ENCODE measurements at regions not wholly inside any gene's neighbourhood (a gene's known extent, or its start where the extent isn't known, plus 50 kb on each side); places are given as distances from the start of the nearest gene placed in this dataset.

DNA sequence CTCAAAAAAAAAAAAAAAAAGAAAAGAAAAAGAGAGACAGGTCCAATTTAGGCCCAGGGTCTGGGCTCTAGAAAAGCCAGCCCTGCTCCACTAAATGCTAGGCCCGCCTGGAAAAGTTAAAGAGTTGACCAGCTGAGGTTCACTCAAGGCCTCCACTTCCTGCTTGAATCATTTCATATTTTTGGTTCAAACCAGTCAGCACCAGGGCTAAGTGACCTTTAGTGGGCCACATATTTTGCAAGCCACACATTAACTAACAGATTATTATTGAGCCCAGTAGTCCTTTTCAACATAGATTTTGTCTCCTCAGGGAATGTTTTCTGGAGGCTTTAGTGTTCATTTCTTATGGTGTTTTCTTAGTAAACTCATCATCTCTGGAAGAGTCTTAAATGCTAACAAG lies 156.6 kb downstream of the TLR4 start:
- DNase-seq (ENCODE audit: low read depth in 3 of 3): no peak

DNA sequence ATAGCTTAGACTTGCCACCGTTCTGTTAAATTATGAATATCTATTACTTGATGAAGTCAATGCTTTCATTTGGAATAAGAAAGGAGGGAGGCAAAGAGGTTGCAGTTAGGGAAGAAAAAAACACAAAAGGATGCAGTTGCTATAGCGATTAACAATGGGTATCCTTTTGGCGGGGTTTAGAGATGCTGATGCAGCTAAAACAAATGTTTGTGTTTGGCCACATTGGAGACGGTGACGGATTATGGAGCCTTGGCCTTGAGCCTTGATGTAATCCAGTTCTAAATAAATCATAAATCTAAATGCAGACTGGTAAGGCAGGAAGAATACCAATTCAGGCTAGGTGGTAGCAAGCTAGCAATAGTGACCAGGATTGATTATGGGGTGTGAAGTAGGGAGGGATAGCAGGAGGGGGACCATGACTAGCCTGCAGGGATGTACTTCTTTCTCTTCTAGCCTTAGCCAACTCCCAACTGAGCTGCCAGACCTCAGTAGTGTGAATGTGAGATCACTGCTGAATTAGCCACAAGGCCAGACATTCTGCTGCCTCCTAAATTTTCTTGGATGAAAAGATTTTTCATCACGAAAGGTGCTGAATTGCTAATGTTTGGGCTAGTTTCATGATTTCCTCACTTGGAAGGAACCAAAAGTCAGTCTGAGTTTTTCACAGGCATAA lies 160.3 kb downstream of the TLR4 start:
- DNase-seq (ENCODE audit: low read depth in 3 of 3): no peak

- no peak for DNase-seq (ENCODE audit: low read depth in 3 of 3)
Measured at GRCh38 chr9:117868594-117868993, 164.4 kb downstream of the TLR4 start.

GRCh38 chr9:117869287-117869686 lies 165.1 kb downstream of the TLR4 start:
- DNase-seq (ENCODE audit: low read depth in 3 of 3): no peak

DNA sequence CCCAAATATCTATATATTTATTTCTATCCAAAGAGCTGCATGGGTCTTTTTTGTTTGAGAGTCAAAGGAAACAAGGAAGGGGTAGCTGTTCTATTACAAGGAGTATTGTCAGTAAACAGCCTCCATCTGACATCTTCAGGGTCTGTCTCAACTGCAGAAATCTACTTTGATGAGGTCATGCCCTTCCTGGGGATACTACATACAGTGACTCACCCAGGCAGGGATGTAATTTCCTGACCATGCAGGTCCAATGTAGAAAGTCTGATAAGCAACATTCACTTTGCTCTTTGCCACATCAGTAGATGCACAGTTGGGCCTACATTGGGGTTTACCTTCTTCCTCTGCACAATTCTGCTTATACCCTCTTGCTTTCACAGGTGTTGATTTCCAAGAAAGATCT lies 165.5 kb downstream of the TLR4 start:
- DNase-seq (ENCODE audit: low read depth in 3 of 3): no peak

GRCh38 chr9:117873664-117874063 lies 169.5 kb downstream of the TLR4 start:
- no peak for DNase-seq (ENCODE audit: low read depth in 3 of 3)

- DNase-seq (ENCODE audit: low read depth in 3 of 3): no peak
Measured at GRCh38 chr9:117875886-117876285, 171.7 kb downstream of the TLR4 start.

- DNase-seq (ENCODE audit: low read depth in 3 of 3): no peak
Measured at GRCh38 chr9:117882171-117882570, 178.0 kb downstream of the TLR4 start.

- DNase-seq (ENCODE audit: low read depth in 3 of 3): no peak
Measured at GRCh38 chr9:117886616-117887015, 182.4 kb downstream of the TLR4 start.

GRCh38 chr9:117887383-117887782 lies 183.2 kb downstream of the TLR4 start:
- no peak for DNase-seq (ENCODE audit: low read depth in 3 of 3)

- no peak for DNase-seq (ENCODE audit: low read depth in 3 of 3)
Measured at GRCh38 chr9:117887941-117888340, 183.7 kb downstream of the TLR4 start.

DNA sequence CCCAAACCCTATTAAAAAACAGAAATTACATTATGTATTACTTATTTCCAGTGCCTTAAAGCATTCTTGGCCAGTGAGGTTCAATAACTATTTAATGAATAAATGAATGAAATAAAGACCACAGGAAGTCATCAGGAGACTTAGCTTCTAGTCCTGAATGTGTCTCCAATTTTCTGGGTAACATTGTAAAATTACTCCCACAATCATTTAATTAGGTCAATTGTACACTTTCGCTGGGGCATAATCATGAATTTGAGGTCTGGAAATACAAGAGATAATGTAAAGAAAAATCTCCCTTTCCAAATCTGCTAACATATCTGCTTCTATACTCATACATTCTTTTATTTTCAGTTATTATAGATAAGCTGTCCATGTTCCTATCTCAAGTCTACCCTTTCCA lies 199.2 kb downstream of the TLR4 start:
- no peak for DNase-seq (ENCODE audit: low read depth in 3 of 3)

DNA sequence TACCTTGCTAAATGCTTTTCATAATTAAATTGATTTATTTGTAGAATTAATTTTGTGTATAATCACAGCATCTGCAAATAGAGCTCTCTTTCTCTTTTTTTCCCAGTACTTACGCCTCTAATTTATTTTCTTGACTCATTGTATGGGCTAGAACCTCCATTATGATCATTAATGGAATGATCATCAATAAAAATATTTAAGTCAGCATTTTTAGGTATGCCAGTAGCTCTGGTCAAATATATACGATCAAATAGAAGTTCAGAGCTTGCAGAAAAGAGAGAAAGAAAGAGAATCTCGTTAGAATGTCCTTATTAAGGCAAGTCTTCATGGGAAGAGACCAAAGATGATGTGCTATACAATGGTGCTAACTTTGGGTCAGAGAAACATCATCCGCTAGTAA lies 202.6 kb downstream of the TLR4 start:
- DNase-seq (ENCODE audit: low read depth in 3 of 3): no peak

GRCh38 chr9:117907420-117907819 lies 203.2 kb downstream of the TLR4 start:
- DNase-seq (ENCODE audit: low read depth in 3 of 3): no peak

- no peak for DNase-seq (ENCODE audit: low read depth in 3 of 3)
Measured at GRCh38 chr9:117916291-117916690, 212.1 kb downstream of the TLR4 start.

DNA sequence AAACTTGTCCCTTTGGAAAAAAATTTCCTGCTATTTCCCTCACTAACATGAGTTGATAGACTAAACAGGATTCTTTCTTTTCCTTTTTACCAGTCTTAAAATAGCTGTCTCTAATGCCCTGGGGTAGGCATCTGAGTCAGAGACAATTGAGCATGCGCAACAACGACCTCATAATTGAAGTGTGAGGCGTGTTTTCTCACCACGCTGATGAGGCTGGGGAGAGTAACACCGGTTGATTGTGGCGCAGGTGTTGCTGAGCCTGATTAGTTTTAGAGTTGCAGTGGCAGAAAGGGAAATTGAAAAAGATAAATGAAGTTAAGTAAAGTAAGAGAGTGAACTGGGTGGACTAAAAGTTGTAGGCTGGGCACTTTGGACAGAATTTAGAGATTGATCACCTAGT lies 213.7 kb downstream of the TLR4 start:
- DNase-seq (ENCODE audit: low read depth in 3 of 3): no peak

DNA sequence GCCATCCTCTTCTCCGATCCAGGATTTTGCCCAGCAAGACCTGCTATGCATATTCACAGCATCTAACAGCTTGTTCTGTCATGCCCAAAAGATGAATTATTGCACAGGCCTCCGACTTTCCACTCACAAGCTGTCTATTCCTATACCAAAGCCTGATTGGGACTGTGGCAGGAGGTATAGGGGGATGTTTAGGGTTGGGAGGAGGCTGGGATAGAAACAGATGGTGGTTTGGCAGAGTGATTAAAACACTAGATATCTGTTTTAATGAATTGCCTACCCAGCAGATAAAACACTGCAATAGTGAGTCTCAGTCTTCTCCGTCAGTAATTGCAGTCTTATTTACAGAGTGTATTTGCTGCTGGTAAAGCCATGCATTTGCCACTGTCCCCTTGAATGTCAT lies 215.3 kb downstream of the TLR4 start:
- no peak for DNase-seq (ENCODE audit: low read depth in 3 of 3)

DNA sequence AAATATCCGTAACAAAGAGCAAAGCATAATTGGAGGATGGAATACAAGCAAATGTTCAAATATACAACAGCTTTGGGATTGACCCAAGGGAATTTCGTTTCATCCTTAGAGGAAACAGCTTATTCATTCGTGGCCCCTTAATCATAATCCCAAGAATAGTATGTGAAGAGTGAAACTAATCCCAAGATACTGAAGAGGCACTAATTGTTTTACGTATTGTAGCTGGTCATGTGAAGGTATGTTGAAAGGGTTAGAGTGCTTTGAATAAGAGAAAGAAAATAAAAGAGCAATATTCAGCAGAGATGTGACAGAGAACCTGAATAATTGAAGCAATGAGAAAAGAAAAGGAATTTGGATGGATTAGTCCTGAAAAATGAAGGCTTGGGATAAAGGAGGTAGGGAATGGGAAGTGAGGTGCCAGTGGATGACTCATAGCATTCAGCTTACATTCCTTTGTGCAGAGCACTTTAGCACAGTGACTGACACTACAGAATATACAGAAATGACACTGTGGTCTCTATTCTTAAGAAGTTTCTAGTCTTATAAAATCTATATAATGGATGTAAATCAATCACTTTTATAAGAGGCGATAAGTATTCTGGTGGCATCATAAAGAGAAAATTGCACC lies 221.9 kb downstream of the TLR4 start:
- no peak for DNase-seq (ENCODE audit: low read depth in 3 of 3)

GRCh38 chr9:117927354-117927753 lies 223.2 kb downstream of the TLR4 start:
- no peak for DNase-seq (ENCODE audit: low read depth in 3 of 3)

DNA sequence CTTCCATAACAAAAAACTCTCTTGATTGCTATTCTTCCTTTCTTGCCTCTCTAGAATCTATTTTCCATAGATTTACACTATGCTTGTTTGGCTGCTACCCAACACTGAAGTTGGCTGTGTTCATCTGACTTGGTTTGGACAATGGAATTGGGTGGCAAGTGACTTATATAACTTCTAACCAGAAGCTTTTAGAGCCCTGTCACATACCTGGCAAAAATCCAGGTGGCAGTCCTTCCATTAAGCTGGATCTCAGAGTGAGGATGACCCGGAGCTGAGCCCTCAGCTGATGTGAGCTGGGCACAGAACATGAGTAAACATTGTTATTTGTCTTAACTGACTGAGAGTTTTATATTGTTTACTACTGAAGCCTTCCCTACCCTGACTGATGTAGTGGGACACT lies 225.7 kb downstream of the TLR4 start:
- no peak for DNase-seq (ENCODE audit: low read depth in 3 of 3)

- no peak for DNase-seq (ENCODE audit: low read depth in 3 of 3)
Measured at GRCh38 chr9:117932585-117932984, 228.4 kb downstream of the TLR4 start.

DNA sequence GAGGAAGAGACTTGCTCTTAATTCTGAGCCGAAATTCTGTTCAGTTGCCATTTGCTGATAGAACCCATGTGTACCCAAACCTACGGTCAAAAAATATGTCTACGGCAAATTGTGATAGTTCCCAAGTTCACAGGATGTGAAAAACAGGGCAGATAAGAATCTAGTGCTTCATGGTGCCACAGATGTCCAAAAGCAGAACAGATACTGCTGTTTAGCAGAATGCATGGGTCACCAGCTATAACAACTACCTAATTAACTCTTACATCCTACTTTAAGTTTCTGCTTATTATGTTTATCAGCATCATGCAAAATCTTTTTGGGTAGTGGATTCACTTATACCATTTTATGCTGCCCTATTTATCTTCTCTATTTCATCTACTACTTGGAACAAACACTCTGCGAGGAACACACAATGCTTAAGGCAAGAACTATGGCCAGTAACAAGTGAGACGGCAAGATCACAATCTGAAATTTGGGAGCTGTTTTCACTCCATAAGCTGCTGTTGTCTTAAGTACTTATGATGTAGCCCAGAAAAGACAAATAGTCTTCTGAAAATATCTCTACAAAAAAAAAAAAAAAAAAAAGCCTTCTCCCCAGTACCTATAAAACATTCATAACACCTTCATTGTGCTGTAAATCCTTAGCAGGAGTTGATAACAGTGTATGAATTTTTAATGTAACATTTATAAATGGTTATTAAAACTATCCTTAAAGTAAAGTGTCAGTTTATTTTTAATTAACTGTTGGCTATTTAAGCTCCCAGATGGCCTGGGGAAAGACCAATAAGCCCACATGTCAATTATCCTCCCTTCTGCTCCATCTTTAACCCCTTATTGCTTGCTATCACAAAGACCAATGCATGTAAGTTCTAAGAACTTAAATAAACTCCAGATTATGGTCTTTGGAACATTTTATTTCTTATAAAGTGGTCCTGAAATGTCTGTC lies 232.3 kb downstream of the TLR4 start:
- DNase-seq (ENCODE audit: low read depth in 3 of 3): no peak

DNA sequence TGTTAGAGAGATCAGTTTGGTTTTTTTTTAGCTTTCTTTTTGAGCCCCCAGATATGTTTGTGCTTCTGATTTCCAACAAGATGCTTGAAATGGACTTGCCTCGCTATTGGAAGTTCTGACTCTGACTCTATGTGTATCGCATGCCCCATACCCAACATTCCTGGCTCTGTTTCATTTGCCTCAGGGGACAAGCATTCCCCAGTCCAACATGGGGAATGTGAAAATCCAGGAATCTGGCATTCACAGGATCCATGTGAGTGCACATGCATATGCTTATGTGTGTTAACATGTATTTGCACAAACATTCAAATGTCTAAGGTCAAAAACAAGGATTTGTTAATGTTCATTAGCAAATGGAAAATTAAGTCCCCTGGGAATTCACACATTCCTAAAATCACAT lies 233.9 kb downstream of the TLR4 start:
- no peak for DNase-seq (ENCODE audit: low read depth in 3 of 3)
